SK-N-SH treated with all-trans-retinoic acid at 6 μM for 48 hours (cell line): ENCODE measurements at regions not wholly inside any gene's neighbourhood (a gene's known extent, or its start where the extent isn't known, plus 50 kb on each side); places are given as distances from the start of the nearest gene placed in this dataset.

Source experiments
- ARNTL ChIP-seq: fragments of 450-650 bp; formaldehyde crosslinking; IDR thresholded peaks from 2 replicates; pipeline ENCODE4 v1.5.0; 2020; ENCODE audit warnings: low read depth, mild to moderate bottlenecking, moderate library complexity, borderline replicate concordance
- CSDC2 ChIP-seq: fragments of 250-450 bp; sonication (Bioruptor Pico); IDR thresholded peaks from 2 replicates; pipeline ENCODE4 v1.5.0; 2020; ENCODE audit warnings: mild to moderate bottlenecking, moderate library complexity
- GLIS3 ChIP-seq: fragments of 250-450 bp; sonication (Bioruptor Pico); IDR thresholded peaks from 2 replicates; pipeline ENCODE4 v1.5.0; 2020; ENCODE audit warnings: mild to moderate bottlenecking, moderate library complexity
- ISL1 ChIP-seq: fragments of 250-450 bp; sonication (Bioruptor Pico); IDR thresholded peaks from 2 replicates; pipeline ENCODE4 v2.1.2; 2022; ENCODE audit warnings: mild to moderate bottlenecking, moderate library complexity
- SNAI2 ChIP-seq: fragments of 250-450 bp; sonication (Bioruptor Pico); IDR thresholded peaks from 2 replicates; pipeline ENCODE4 v1.5.0; 2020; ENCODE audit warnings: mild to moderate bottlenecking, moderate library complexity
- TCF4 ChIP-seq: fragments of 250-450 bp; sonication (Bioruptor Pico); IDR thresholded peaks from 2 replicates; pipeline ENCODE4 v1.8.0; 2021; ENCODE audit warnings: mild to moderate bottlenecking, moderate library complexity, borderline replicate concordance
- ZC3H10 ChIP-seq: fragments of 250-450 bp; sonication (Bioruptor Pico); IDR thresholded peaks from 2 replicates; pipeline ENCODE4 v1.5.1; 2021; ENCODE audit warnings: mild to moderate bottlenecking, moderate library complexity
- ZFP3 ChIP-seq: fragments of 250-450 bp; sonication (Bioruptor Pico); IDR thresholded peaks from 2 replicates; pipeline ENCODE4 v1.5.0; 2020; ENCODE audit warnings: mild to moderate bottlenecking, moderate library complexity
- ZNF565 ChIP-seq: fragments of 450-650 bp; formaldehyde crosslinking; conservative IDR thresholded peaks from 2 replicates; pipeline ENCODE4 v1.5.0; 2020; ENCODE audit warnings: low read depth, mild to moderate bottlenecking, moderate library complexity
- ZNF8 ChIP-seq: fragments of 450-650 bp; formaldehyde crosslinking; IDR thresholded peaks from 2 replicates; pipeline ENCODE4 v1.5.0; 2020; ENCODE audit warnings: mild to moderate bottlenecking, moderate library complexity
- TF ChIP-seq, protein P1 (sequence below): fragments of 250-450 bp; sonication (Bioruptor Pico); IDR thresholded peaks from 2 replicates; pipeline ENCODE4 v1.5.1; 2020; ENCODE audit warnings: low read depth, mild to moderate bottlenecking, moderate library complexity
- TF ChIP-seq, protein P2 (sequence below): fragments of 250-450 bp; sonication (Bioruptor Pico); IDR thresholded peaks from 2 replicates; pipeline ENCODE4 v1.8.0; 2020; ENCODE audit warnings: mild to moderate bottlenecking, moderate library complexity, borderline replicate concordance
- TF ChIP-seq, protein P3 (sequence below): fragments of 250-450 bp; sonication (Bioruptor Pico); IDR thresholded peaks from 2 replicates; pipeline ENCODE4 v1.8.0; 2021; ENCODE audit warnings: low read depth, mild to moderate bottlenecking, moderate library complexity, borderline replicate concordance
- TF ChIP-seq, protein P4 (sequence below): fragments of 250-450 bp; sonication (Bioruptor Pico); IDR thresholded peaks from 2 replicates; pipeline ENCODE4 v1.5.0; 2020; ENCODE audit warnings: mild to moderate bottlenecking, moderate library complexity

DNA sequence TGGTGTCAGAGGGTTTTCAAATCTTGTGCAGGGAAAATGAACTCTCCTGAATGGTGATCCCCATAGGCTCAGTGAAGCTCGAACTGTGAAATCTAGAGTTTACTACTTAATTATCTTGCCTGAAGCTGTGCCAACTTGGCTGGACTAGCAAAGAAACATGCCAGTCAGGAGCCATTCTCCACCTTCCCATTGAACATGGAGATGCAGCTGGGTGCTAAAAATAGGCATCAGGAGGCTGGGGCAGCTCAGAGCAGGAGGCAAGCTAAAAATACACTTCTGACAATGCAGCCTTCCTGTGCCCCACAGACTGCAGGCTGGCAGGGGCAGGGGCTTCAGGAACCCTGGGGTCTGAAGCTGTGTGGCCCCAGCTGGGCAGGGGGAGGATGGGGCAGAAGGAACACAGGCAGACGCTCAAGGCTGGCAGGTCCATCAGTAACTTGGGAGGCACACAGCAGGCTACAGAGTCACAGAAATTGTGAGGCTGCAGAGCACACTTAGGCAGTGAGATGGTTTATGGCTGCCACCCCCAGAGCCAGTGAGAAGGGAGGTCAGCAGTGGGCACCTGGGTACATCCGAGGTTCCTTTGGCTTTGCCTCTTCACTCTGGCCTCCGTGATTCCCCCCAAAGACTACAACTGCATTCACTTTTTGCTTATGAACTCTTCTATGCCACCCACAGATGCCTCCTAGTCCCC lies 155.4 kb upstream of the KCND3 start:
- no peak for TF ChIP-seq GLIS3 (CRISPR knock-in tag)
- TF ChIP-seq SNAI2 (CRISPR knock-in tag) = no peak
- TF ChIP-seq, protein P1, sequence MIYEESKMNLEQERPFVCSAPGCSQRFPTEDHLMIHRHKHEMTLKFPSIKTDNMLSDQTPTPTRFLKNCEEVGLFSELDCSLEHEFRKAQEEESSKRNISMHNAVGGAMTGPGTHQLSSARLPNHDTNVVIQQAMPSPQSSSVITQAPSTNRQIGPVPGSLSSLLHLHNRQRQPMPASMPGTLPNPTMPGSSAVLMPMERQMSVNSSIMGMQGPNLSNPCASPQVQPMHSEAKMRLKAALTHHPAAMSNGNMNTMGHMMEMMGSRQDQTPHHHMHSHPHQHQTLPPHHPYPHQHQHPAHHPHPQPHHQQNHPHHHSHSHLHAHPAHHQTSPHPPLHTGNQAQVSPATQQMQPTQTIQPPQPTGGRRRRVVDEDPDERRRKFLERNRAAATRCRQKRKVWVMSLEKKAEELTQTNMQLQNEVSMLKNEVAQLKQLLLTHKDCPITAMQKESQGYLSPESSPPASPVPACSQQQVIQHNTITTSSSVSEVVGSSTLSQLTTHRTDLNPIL (CRISPR knock-in tag) = no peak
- TF ChIP-seq, protein P2, sequence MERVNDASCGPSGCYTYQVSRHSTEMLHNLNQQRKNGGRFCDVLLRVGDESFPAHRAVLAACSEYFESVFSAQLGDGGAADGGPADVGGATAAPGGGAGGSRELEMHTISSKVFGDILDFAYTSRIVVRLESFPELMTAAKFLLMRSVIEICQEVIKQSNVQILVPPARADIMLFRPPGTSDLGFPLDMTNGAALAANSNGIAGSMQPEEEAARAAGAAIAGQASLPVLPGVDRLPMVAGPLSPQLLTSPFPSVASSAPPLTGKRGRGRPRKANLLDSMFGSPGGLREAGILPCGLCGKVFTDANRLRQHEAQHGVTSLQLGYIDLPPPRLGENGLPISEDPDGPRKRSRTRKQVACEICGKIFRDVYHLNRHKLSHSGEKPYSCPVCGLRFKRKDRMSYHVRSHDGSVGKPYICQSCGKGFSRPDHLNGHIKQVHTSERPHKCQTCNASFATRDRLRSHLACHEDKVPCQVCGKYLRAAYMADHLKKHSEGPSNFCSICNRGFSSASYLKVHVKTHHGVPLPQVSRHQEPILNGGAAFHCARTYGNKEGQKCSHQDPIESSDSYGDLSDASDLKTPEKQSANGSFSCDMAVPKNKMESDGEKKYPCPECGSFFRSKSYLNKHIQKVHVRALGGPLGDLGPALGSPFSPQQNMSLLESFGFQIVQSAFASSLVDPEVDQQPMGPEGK (CRISPR knock-in tag) = no peak
- no peak for TF ChIP-seq ZNF8 (CRISPR knock-in tag)
- no peak for TF ChIP-seq ZFP3 (CRISPR knock-in tag)
- TF ChIP-seq ZNF565 (CRISPR knock-in tag) = no peak
- TF ChIP-seq, protein P3, sequence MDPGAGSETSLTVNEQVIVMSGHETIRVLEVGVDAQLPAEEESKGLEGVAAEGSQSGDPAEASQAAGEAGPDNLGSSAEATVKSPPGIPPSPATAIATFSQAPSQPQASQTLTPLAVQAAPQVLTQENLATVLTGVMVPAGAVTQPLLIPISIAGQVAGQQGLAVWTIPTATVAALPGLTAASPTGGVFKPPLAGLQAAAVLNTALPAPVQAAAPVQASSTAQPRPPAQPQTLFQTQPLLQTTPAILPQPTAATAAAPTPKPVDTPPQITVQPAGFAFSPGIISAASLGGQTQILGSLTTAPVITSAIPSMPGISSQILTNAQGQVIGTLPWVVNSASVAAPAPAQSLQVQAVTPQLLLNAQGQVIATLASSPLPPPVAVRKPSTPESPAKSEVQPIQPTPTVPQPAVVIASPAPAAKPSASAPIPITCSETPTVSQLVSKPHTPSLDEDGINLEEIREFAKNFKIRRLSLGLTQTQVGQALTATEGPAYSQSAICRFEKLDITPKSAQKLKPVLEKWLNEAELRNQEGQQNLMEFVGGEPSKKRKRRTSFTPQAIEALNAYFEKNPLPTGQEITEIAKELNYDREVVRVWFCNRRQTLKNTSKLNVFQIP = no peak
- no peak for TF ChIP-seq ARNTL (CRISPR knock-in tag)
- no peak for TF ChIP-seq TCF4 (CRISPR knock-in tag)
- TF ChIP-seq, protein P4, sequence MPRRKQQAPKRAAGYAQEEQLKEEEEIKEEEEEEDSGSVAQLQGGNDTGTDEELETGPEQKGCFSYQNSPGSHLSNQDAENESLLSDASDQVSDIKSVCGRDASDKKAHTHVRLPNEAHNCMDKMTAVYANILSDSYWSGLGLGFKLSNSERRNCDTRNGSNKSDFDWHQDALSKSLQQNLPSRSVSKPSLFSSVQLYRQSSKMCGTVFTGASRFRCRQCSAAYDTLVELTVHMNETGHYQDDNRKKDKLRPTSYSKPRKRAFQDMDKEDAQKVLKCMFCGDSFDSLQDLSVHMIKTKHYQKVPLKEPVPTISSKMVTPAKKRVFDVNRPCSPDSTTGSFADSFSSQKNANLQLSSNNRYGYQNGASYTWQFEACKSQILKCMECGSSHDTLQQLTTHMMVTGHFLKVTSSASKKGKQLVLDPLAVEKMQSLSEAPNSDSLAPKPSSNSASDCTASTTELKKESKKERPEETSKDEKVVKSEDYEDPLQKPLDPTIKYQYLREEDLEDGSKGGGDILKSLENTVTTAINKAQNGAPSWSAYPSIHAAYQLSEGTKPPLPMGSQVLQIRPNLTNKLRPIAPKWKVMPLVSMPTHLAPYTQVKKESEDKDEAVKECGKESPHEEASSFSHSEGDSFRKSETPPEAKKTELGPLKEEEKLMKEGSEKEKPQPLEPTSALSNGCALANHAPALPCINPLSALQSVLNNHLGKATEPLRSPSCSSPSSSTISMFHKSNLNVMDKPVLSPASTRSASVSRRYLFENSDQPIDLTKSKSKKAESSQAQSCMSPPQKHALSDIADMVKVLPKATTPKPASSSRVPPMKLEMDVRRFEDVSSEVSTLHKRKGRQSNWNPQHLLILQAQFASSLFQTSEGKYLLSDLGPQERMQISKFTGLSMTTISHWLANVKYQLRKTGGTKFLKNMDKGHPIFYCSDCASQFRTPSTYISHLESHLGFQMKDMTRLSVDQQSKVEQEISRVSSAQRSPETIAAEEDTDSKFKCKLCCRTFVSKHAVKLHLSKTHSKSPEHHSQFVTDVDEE (CRISPR knock-in tag) = no peak
- TF ChIP-seq CSDC2 = no peak
- no peak for TF ChIP-seq ISL1 (CRISPR knock-in tag)
- no peak for TF ChIP-seq ZC3H10 (CRISPR knock-in tag)
